Neural cell (in vitro differentiated cells): ENCODE measurements at regions not wholly inside any gene's neighbourhood (a gene's known extent, or its start where the extent isn't known, plus 50 kb on each side); places are given as distances from the start of the nearest gene placed in this dataset.

ENCODE experiments used
- H2AFZ ChIP-seq: fragments of 200-600, 300-800 bp; sonication (generic), shearing (Covaris generic); 2 replicates; pipeline ENCODE4 v1.6.0; 2014; ENCODE audit warnings: low read depth, mild to moderate bottlenecking, antibody characterized with exemption, low read length, moderate library complexity
- H3F3A ChIP-seq: fragments of 200-600 bp; shearing (Covaris generic); 2 replicates; pipeline ENCODE4 v1.6.1; 2016; ENCODE audit warnings: mild to moderate bottlenecking, moderate library complexity, mixed read lengths, antibody characterized with exemption, low read length; ENCODE audit not compliant: insufficient read depth, poor library complexity, severe bottlenecking
- H3K27ac ChIP-seq: fragments of 200-600, 300-800 bp; sonication (generic), shearing (Covaris generic); 2 replicates; pipeline ENCODE4 v1.5.1; 2014; ENCODE audit warnings: mild to moderate bottlenecking, low read length, moderate library complexity
- H3K27me3 ChIP-seq: fragments of 300-800, 200-600 bp; sonication (generic), shearing (Covaris generic); 2 replicates; pipeline ENCODE4 v1.6.0; 2014; ENCODE audit warnings: mild to moderate bottlenecking, low read depth, low read length, moderate library complexity; ENCODE audit not compliant: insufficient read depth
- H3K36me3 ChIP-seq: fragments of 300-800, 200-600 bp; sonication (generic), shearing (Covaris generic); 2 replicates; pipeline ENCODE4 v1.5.1; 2014; ENCODE audit warnings: mild to moderate bottlenecking, antibody characterized with exemption, low read length, moderate library complexity; ENCODE audit not compliant: insufficient read depth
- H3K4me2 ChIP-seq: fragments of 300-800, 200-600 bp; sonication (generic), shearing (Covaris generic); 2 replicates; pipeline ENCODE4 v1.6.0; 2014; ENCODE audit warnings: mild to moderate bottlenecking, low read length
- H3K4me3 ChIP-seq: fragments of 300-800, 200-600 bp; sonication (generic), shearing (Covaris generic); 2 replicates; pipeline ENCODE4 v1.5.1; 2014; ENCODE audit warnings: mild to moderate bottlenecking, low read length, moderate library complexity
- H3K79me2 ChIP-seq: fragments of 200-600 bp; shearing (Covaris generic); replicated peaks from 2 replicates; pipeline ENCODE4 v1.6.0; 2014; ENCODE audit warnings: mild to moderate bottlenecking, low read length, moderate library complexity; ENCODE audit not compliant: insufficient read depth
- H3K9ac ChIP-seq: fragments of 300-800, 200-600 bp; sonication (generic), shearing (Covaris generic); 2 replicates; pipeline ENCODE4 v1.6.1; 2016; ENCODE audit warnings: mild to moderate bottlenecking, low read length, mixed read lengths
- H3K9me2 ChIP-seq: fragments of 200-600 bp; shearing (Covaris generic); 2 replicates; pipeline ENCODE4 v1.6.1; 2016; ENCODE audit warnings: mild to moderate bottlenecking, low read length, mixed read lengths; ENCODE audit not compliant: insufficient read depth
- H3K9me3 ChIP-seq: fragments of 200-600, 300-800 bp; sonication (generic), shearing (Covaris generic); 2 replicates; pipeline ENCODE4 v1.6.1; 2016; ENCODE audit warnings: mild to moderate bottlenecking, mixed run types, low read length, moderate library complexity, mixed read lengths
- H4K20me1 ChIP-seq: fragments of 200-600 bp; shearing (Covaris generic); 2 replicates; pipeline ENCODE4 v1.6.1; 2016; ENCODE audit warnings: mild to moderate bottlenecking, mixed run types; ENCODE audit not compliant: insufficient read depth
- CTCF ChIP-seq: fragments of 450-650 bp; IDR thresholded peaks from 2 replicates; pipeline ENCODE4 v1.5.1; 2014; ENCODE audit warnings: antibody characterized with exemption, mild to moderate bottlenecking, moderate library complexity; ENCODE audit not compliant: poor library complexity, severe bottlenecking
- EP300 ChIP-seq: fragments of 450-650 bp; conservative IDR thresholded peaks from 2 replicates; pipeline ENCODE4 v1.6.1; 2014; ENCODE audit warnings: antibody characterized with exemption, mild to moderate bottlenecking, moderate library complexity; ENCODE audit not compliant: poor library complexity, severe bottlenecking
- EZH2 ChIP-seq: fragments of 200-600, 300-800 bp; shearing (Covaris generic), sonication (generic); IDR thresholded peaks from 2 replicates; pipeline ENCODE4 v1.6.1; 2014; ENCODE audit warnings: antibody characterized with exemption, low read length, borderline replicate concordance, mild to moderate bottlenecking; ENCODE audit not compliant: insufficient read depth, poor library complexity, severe bottlenecking
- MXI1 ChIP-seq: fragments of 450-650 bp; conservative IDR thresholded peaks from 2 replicates; pipeline ENCODE4 v1.6.1; 2014; ENCODE audit warnings: antibody characterized with exemption, mild to moderate bottlenecking; ENCODE audit not compliant: poor library complexity, severe bottlenecking
- POLR2AphosphoS5 ChIP-seq: IDR thresholded peaks from 2 replicates; pipeline ENCODE4 v1.6.1; 2012
- RAD21 ChIP-seq: fragments of 450-650 bp; conservative IDR thresholded peaks from 2 replicates; pipeline ENCODE4 v1.6.1; 2014; ENCODE audit warnings: antibody characterized with exemption, mild to moderate bottlenecking, moderate library complexity
- REST ChIP-seq: IDR thresholded peaks from 2 replicates; pipeline ENCODE4 v1.6.1; 2012; ENCODE audit warnings: borderline replicate concordance
- SMC3 ChIP-seq: fragments of 450-650 bp; conservative IDR thresholded peaks from 2 replicates; pipeline ENCODE4 v1.6.1; 2014; ENCODE audit warnings: antibody characterized with exemption, mild to moderate bottlenecking, moderate library complexity; ENCODE audit not compliant: poor library complexity
- TAF1 ChIP-seq: IDR thresholded peaks from 2 replicates; pipeline ENCODE4 v1.6.1; 2012; ENCODE audit warnings: low read depth

- TF ChIP-seq TAF1: no peak
- no peak for TF ChIP-seq CTCF
- no peak for TF ChIP-seq POLR2AphosphoS5
- TF ChIP-seq EZH2: no peak
- TF ChIP-seq REST: no peak
- no peak for TF ChIP-seq RAD21
- H3K36me3 ChIP-seq: no peaks in the 10 kb centered on the region
- no peak overlapping the region for H2AFZ ChIP-seq
Measured at GRCh38 chr17:12568358-12569251, 97.1 kb upstream of the MYOCD start.

GRCh38 chr17:12571606-12572005 lies 94.1 kb upstream of the MYOCD start:
- Histone ChIP-seq H3K9me2 (no peaks in the 10 kb centered on the region), H4K20me1 (no peaks in the 10 kb centered on the region), H3K4me3 (no peak overlapping the region), H2AFZ (no peak overlapping the region), H3K9ac (no peak overlapping the region), H3K9me3 (no peaks in the 10 kb centered on the region), H3K27me3 (no peaks in the 10 kb centered on the region), H3K27ac (no peak overlapping the region), H3K4me2 (no peak overlapping the region), H3K36me3 (no peaks in the 10 kb centered on the region), H3K79me2 (no peaks in the 10 kb centered on the region), H3F3A (no peaks in the 10 kb centered on the region)
- TF ChIP-seq SMC3 (no peak), RAD21 (no peak), POLR2AphosphoS5 (no peak), TAF1 (no peak)

More at GRCh38 chr17:12568358-12569251, 97.1 kb upstream of the MYOCD start:
- no peaks in the 10 kb centered on the region for H3K9me3 ChIP-seq
- H3F3A ChIP-seq: no peaks in the 10 kb centered on the region
- H3K4me2 ChIP-seq: no peak overlapping the region
- no peaks in the 10 kb centered on the region for H3K9me2 ChIP-seq
- no peaks in the 10 kb centered on the region for H3K79me2 ChIP-seq
- H3K4me3 ChIP-seq: no peak overlapping the region
- H3K9ac ChIP-seq: no peak overlapping the region
- H4K20me1 ChIP-seq: no peaks in the 10 kb centered on the region
- no peak overlapping the region for H3K27ac ChIP-seq
- no peaks in the 10 kb centered on the region for H3K27me3 ChIP-seq

GRCh38 chr17:12574525-12574924 lies 91.2 kb upstream of the MYOCD start:
- Histone ChIP-seq H3F3A (no peaks in the 10 kb centered on the region), H3K79me2 (no peaks in the 10 kb centered on the region), H3K27me3 (no peaks in the 10 kb centered on the region), H3K9me3 (no peaks in the 10 kb centered on the region), H3K9ac (no peak overlapping the region), H3K4me2 (no peak overlapping the region), H3K9me2 (no peaks in the 10 kb centered on the region), H3K27ac (no peak overlapping the region), H3K4me3 (no peak overlapping the region), H3K36me3 (no peaks in the 10 kb centered on the region), H2AFZ (no peak overlapping the region), H4K20me1 (no peaks in the 10 kb centered on the region)
- TF ChIP-seq EZH2 (no peak), POLR2AphosphoS5 (no peak), CTCF (no peak), MXI1 (no peak), EP300 (no peak), RAD21 (no peak), REST (no peak), SMC3 (no peak), TAF1 (no peak)
